Mammary epithelial cell (primary cell): ENCODE measurements at regions not wholly inside any gene's neighbourhood (a gene's known extent, or its start where the extent isn't known, plus 50 kb on each side); places are given as distances from the start of the nearest gene placed in this dataset.

Experiments used
- EZH2 ChIP-seq: IDR thresholded peaks from 2 replicates; pipeline ENCODE4 v1.6.1; 2012; ENCODE audit warnings: low read length, inconsistent platforms, borderline replicate concordance
- TF ChIP-seq, protein P1 (sequence below), 2 donors: IDR thresholded peaks in 1 of 2; conservative IDR thresholded peaks in 1 of 2; 2 replicates each; pipeline ENCODE4 v1.5.1; 2011 to 2012; ENCODE audit warnings: inconsistent platforms in 2 of 2, low read length in 2 of 2, mild to moderate bottlenecking in 2 of 2, control low read depth in 1 of 2, low read depth in 1 of 2; ENCODE audit not compliant: insufficient read depth in 1 of 2; ENCODE audit errors: extremely low read depth in 1 of 2

DNA sequence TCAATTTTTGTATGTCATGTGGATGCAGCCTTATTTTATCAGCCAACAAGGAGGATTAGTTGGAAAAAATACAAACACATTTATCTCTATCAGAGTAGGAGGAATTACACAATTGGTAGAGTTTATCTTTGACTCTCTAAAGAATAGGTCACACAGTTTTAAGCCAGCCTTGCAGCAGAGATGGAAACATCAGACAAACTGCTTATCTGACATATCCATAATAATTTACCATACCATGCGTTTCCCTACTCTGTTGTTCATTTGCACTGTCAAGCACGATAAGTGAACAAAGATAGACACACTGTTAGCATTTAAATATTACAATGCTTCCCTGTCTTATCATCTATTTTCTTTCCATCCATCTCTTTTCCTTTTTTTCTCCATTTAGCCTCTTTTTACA is 283.7 kb upstream of the SMIM30 start:
- TF ChIP-seq, protein P1, sequence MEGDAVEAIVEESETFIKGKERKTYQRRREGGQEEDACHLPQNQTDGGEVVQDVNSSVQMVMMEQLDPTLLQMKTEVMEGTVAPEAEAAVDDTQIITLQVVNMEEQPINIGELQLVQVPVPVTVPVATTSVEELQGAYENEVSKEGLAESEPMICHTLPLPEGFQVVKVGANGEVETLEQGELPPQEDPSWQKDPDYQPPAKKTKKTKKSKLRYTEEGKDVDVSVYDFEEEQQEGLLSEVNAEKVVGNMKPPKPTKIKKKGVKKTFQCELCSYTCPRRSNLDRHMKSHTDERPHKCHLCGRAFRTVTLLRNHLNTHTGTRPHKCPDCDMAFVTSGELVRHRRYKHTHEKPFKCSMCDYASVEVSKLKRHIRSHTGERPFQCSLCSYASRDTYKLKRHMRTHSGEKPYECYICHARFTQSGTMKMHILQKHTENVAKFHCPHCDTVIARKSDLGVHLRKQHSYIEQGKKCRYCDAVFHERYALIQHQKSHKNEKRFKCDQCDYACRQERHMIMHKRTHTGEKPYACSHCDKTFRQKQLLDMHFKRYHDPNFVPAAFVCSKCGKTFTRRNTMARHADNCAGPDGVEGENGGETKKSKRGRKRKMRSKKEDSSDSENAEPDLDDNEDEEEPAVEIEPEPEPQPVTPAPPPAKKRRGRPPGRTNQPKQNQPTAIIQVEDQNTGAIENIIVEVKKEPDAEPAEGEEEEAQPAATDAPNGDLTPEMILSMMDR (conservative IDR thresholded peaks at IDR 0.05 in 1 of 2, IDR thresholded peaks at IDR 0.05 in 1 of 2; ENCODE audit: extremely low read depth in 1 of 2, insufficient read depth in 1 of 2, low read depth in 1 of 2, low read length in 2 of 2) = no peak
- TF ChIP-seq EZH2 = no peak
